ENCODE measurements at regions not wholly inside any gene's neighbourhood (a gene's known extent, or its start where the extent isn't known, plus 50 kb on each side); places are given as distances from the start of the nearest gene placed in this dataset.

- TF ChIP-seq TAF1 (IDR thresholded peaks at IDR 0.05; ENCODE audit: borderline replicate concordance, insufficient read depth, low read length), result no peak
- TF ChIP-seq REST (IDR thresholded peaks at IDR 0.05; ENCODE audit: insufficient read depth in 1 of 2, low read depth in 2 of 2, low read length in 2 of 2), result 0 out of 4 replicates have a peak, but pooled peaks of 1 of the 2 experiments have one; percentile 32
- TF ChIP-seq SIN3A (IDR thresholded peaks at IDR 0.05; ENCODE audit: borderline replicate concordance, insufficient read depth, low read length), result no peak
Observed at GRCh38 chr18:49725809-49726674, 87.3 kb downstream of the ACAA2 start.

All from PFSK-1 (cell line).